ENCODE measurements at regions not wholly inside any gene's neighbourhood (a gene's known extent, or its start where the extent isn't known, plus 50 kb on each side); places are given as distances from the start of the nearest gene placed in this dataset.

GRCh38 chr3:115255197-115255585 is 108.1 kb upstream of the ZBTB20 start:
- ChIA-PET POLR2A (no interaction called here), CTCF (no interaction called here)
- no TSS peak for BruUV-seq (replicated peaks)
- no peak overlapping the region for H3K27ac Mint-ChIP-seq (ENCODE audit: unreplicated experiment)
- Histone ChIP-seq H3K4me1 (no peaks in the 10 kb centered on the region), H3K9me3 (no peaks in the 10 kb centered on the region), H3K4me3 (ENCODE audit: low read depth, low read length) (no peak overlapping the region), H3K36me3 (ENCODE audit: control insufficient read depth, insufficient read depth, low read length) (no peaks in the 10 kb centered on the region), H3K27me3 (replicated peaks; ENCODE audit: control insufficient read depth, insufficient read depth, low read length) (no peaks in the 10 kb centered on the region)
- H3K9me3 Mint-ChIP-seq (ENCODE audit: unreplicated experiment), result no peaks in the 10 kb centered on the region
- no peak overlapping the region for H3K4me3 Mint-ChIP-seq (ENCODE audit: unreplicated experiment)
- TF ChIP-seq, protein P1, sequence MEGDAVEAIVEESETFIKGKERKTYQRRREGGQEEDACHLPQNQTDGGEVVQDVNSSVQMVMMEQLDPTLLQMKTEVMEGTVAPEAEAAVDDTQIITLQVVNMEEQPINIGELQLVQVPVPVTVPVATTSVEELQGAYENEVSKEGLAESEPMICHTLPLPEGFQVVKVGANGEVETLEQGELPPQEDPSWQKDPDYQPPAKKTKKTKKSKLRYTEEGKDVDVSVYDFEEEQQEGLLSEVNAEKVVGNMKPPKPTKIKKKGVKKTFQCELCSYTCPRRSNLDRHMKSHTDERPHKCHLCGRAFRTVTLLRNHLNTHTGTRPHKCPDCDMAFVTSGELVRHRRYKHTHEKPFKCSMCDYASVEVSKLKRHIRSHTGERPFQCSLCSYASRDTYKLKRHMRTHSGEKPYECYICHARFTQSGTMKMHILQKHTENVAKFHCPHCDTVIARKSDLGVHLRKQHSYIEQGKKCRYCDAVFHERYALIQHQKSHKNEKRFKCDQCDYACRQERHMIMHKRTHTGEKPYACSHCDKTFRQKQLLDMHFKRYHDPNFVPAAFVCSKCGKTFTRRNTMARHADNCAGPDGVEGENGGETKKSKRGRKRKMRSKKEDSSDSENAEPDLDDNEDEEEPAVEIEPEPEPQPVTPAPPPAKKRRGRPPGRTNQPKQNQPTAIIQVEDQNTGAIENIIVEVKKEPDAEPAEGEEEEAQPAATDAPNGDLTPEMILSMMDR (IDR thresholded peaks at IDR 0.05; ENCODE audit: insufficient read depth in 1 of 2, low read depth in 1 of 2, low read length in 1 of 2, severe bottlenecking in 1 of 2, unreplicated experiment in 1 of 2), result no peak
- no peak for DNase-seq
- no peaks in the 10 kb centered on the region for H3K4me1 Mint-ChIP-seq (ENCODE audit: low read depth, unreplicated experiment)
- H3K36me3 Mint-ChIP-seq (ENCODE audit: insufficient read depth, unreplicated experiment), result no peaks in the 10 kb centered on the region
- peaks cover 16% of the 10 kb centered on the region for H3K27me3 Mint-ChIP-seq (ENCODE audit: insufficient read depth, unreplicated experiment)
- intact Hi-C loops (cut with micrococcal nuclease; ENCODE audit: unreplicated experiment), result no loop called here

GRCh38 chr3:115270849-115271248 is 123.8 kb upstream of the ZBTB20 start:
- Mint-ChIP-seq H3K36me3 (ENCODE audit: insufficient read depth, unreplicated experiment) (no peaks in the 10 kb centered on the region), H3K27me3 (ENCODE audit: insufficient read depth, unreplicated experiment) (peaks cover 3% of the 10 kb centered on the region), H3K4me3 (ENCODE audit: unreplicated experiment) (no peak overlapping the region), H3K27ac (ENCODE audit: unreplicated experiment) (no peak overlapping the region), H3K4me1 (ENCODE audit: low read depth, unreplicated experiment) (no peaks in the 10 kb centered on the region), H3K9me3 (ENCODE audit: unreplicated experiment) (no peaks in the 10 kb centered on the region)
- Histone ChIP-seq H3K27me3 (replicated peaks; ENCODE audit: control insufficient read depth, insufficient read depth, low read length) (no peaks in the 10 kb centered on the region), H3K36me3 (ENCODE audit: control insufficient read depth, insufficient read depth, low read length) (no peaks in the 10 kb centered on the region), H3K4me3 (ENCODE audit: low read depth, low read length) (no peak overlapping the region), H3K9me3 (no peaks in the 10 kb centered on the region), H3K4me1 (no peaks in the 10 kb centered on the region)
- ChIA-PET CTCF (no interaction called here), POLR2A (no interaction called here)
- DNase-seq, result no peak
- no TSS peak for BruUV-seq (replicated peaks)
- TF ChIP-seq, protein P1 (IDR thresholded peaks at IDR 0.05; ENCODE audit: insufficient read depth in 1 of 2, low read depth in 1 of 2, low read length in 1 of 2, severe bottlenecking in 1 of 2, unreplicated experiment in 1 of 2), result no peak
- intact Hi-C loops (cut with micrococcal nuclease; ENCODE audit: unreplicated experiment), result no loop called here

DNA sequence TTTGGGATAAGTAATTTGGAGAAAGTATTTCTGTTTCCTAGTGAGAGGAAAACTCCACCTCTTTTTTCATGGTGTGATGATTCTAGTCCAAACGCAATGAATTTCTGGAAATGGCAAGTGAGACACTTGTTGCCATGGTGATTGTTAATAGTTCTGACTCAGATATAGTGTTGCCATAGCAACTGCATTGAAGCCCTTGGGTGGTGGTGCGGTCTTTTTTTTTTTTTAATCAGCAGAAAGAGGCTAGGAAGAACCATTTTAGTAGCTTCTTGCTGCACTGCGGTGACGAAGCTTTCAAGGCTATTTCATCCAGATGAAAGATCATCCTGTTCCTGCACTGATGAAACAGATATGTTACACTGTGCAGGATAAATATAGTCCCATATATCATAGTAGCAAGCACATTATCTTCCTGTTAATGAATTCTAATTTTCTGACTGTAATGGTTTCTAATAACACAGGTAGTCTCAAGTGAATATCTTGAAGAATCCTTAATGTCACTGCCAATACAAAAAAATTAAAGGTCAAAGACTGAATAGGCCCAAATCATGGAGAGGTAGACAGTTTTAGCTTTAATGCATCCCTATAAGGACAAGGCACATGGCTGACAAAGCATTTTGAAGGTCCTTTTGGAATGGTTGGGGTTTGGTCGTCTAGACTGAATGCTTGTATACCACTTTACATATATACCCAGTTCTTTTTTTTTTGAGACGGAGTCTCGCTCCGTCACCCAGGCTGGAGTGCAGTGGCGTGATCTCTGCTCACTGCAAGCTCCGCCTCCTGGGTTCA is 125.1 kb upstream of the ZBTB20 start:
- BruUV-seq (replicated peaks), result no TSS peak
- H3K36me3 Mint-ChIP-seq (ENCODE audit: insufficient read depth, unreplicated experiment), result no peaks in the 10 kb centered on the region
- Histone ChIP-seq H3K27me3 (replicated peaks; ENCODE audit: control insufficient read depth, insufficient read depth, low read length) (no peaks in the 10 kb centered on the region), H3K9me3 (no peaks in the 10 kb centered on the region), H3K4me1 (no peaks in the 10 kb centered on the region), H3K4me3 (ENCODE audit: low read depth, low read length) (no peak overlapping the region), H3K36me3 (ENCODE audit: control insufficient read depth, insufficient read depth, low read length) (no peaks in the 10 kb centered on the region)
- no peak overlapping the region for H3K27ac Mint-ChIP-seq (ENCODE audit: unreplicated experiment)
- no peak overlapping the region for H3K4me3 Mint-ChIP-seq (ENCODE audit: unreplicated experiment)
- H3K27me3 Mint-ChIP-seq (ENCODE audit: insufficient read depth, unreplicated experiment), result peaks cover 3% of the 10 kb centered on the region
- POLR2A ChIA-PET, result no interaction called here
- no peaks in the 10 kb centered on the region for H3K4me1 Mint-ChIP-seq (ENCODE audit: low read depth, unreplicated experiment)
- CTCF ChIA-PET, result interaction anchor here (0.6 kb wide), 1 partner anchor 660 kb away, joined by 3 read pairs; no protein-coding TSS in a partner anchor
- TF ChIP-seq, protein P1 (IDR thresholded peaks at IDR 0.05; ENCODE audit: insufficient read depth in 1 of 2, low read depth in 1 of 2, low read length in 1 of 2, severe bottlenecking in 1 of 2, unreplicated experiment in 1 of 2), result no peak
- no peak for DNase-seq
- H3K9me3 Mint-ChIP-seq (ENCODE audit: unreplicated experiment), result no peaks in the 10 kb centered on the region
- intact Hi-C loops (cut with micrococcal nuclease; ENCODE audit: unreplicated experiment), result no loop called here
